ENCODE measurements at regions not wholly inside any gene's neighbourhood (a gene's known extent, or its start where the extent isn't known, plus 50 kb on each side); places are given as distances from the start of the nearest gene placed in this dataset.
A peak's percentile ranks its signal among the peaks of the same experiment; 100 is the strongest.

DNA sequence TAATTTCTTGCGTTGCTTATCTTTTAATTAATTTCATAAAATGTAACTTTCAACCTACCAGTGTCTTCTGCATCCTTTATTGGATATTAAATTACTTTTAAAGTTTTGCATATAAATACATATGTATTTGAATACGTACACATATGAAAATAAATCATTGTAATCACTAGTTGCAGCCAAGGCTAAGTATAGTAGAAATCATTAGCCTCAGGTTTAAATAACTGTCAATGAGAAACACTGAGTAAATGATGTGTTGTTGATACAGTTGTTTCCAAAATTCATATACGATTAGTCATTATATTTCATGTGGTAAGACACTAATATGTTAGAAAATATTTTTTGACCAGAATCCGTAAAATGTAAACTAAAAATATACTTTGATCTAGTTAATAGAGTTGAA lies 1267.1 kb upstream of the PCDH20 start:
- Histone ChIP-seq H3K27ac (ENCODE audit: low read depth in 1 of 3, low read length in 2 of 3) (no peak overlapping the region), H3K4me3 (ENCODE audit: low read depth in 1 of 3, low read length in 3 of 3) (no peak overlapping the region), H3K36me3 (ENCODE audit: control insufficient read depth in 3 of 3, insufficient read depth in 2 of 3, low read depth in 1 of 3, low read length in 3 of 3) (no peaks in the 10 kb centered on the region), H3K9me3 (ENCODE audit: control insufficient read depth in 2 of 2, insufficient read depth in 1 of 2, low read depth in 1 of 2, low read length in 1 of 2) (no peaks in the 10 kb centered on the region), H3K4me1 (ENCODE audit: control insufficient read depth in 3 of 3, insufficient read depth in 2 of 3, low read depth in 1 of 3, low read length in 2 of 3) (no peaks in the 10 kb centered on the region), H3K27me3 (ENCODE audit: control insufficient read depth in 3 of 3, insufficient read depth in 3 of 3, low read length in 3 of 3) (no peaks in the 10 kb centered on the region)
- DNase-seq (no peak), FAIRE-seq (peak; percentile 10)
- WGBS, 3 donors: 81 to 86% (median 85%) methylated on average over 4 of the region's 4 CpGs

DNA sequence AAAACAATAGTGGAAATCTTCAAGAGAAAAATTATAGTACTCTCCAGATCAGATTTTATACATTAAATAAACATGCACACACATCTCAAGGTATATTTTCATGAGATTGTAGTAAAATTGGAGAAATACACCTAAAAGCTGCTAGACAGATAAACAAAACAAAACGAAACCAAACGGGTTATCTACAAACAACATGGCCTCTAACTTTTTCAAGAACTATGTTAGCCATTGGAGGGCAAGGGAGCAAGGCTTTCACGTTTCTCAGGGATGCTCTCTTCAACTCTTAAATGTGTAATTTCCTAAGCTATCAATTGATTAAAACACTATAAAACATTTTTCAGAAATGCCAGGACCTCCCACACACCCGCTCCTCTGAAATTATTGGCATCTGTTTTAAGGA lies 1262.4 kb upstream of the PCDH20 start:
- Histone ChIP-seq H3K36me3 (ENCODE audit: control insufficient read depth in 3 of 3, insufficient read depth in 2 of 3, low read depth in 1 of 3, low read length in 3 of 3) (no peaks in the 10 kb centered on the region), H3K4me1 (ENCODE audit: control insufficient read depth in 3 of 3, insufficient read depth in 2 of 3, low read depth in 1 of 3, low read length in 2 of 3) (no peaks in the 10 kb centered on the region), H3K27me3 (ENCODE audit: control insufficient read depth in 3 of 3, insufficient read depth in 3 of 3, low read length in 3 of 3) (no peaks in the 10 kb centered on the region), H3K9me3 (ENCODE audit: control insufficient read depth in 2 of 2, insufficient read depth in 1 of 2, low read depth in 1 of 2, low read length in 1 of 2) (no peaks in the 10 kb centered on the region), H3K4me3 (ENCODE audit: low read depth in 1 of 3, low read length in 3 of 3) (no peak overlapping the region), H3K27ac (ENCODE audit: low read depth in 1 of 3, low read length in 2 of 3) (no peak overlapping the region)
- DNase-seq: no peak
- WGBS, 3 donors: 48 to 62% (median 48%) methylated on average over 4 of the region's 4 CpGs
- no peak for FAIRE-seq

GRCh38 chr13:62663767-62664166 lies 1248.1 kb upstream of the PCDH20 start:
- Histone ChIP-seq H3K27me3 (ENCODE audit: control insufficient read depth in 3 of 3, insufficient read depth in 3 of 3, low read length in 3 of 3) (no peaks in the 10 kb centered on the region), H3K4me3 (ENCODE audit: low read depth in 1 of 3, low read length in 3 of 3) (no peak overlapping the region), H3K9me3 (ENCODE audit: control insufficient read depth in 2 of 2, insufficient read depth in 1 of 2, low read depth in 1 of 2, low read length in 1 of 2) (no peaks in the 10 kb centered on the region), H3K36me3 (ENCODE audit: control insufficient read depth in 3 of 3, insufficient read depth in 2 of 3, low read depth in 1 of 3, low read length in 3 of 3) (no peaks in the 10 kb centered on the region), H3K4me1 (ENCODE audit: control insufficient read depth in 3 of 3, insufficient read depth in 2 of 3, low read depth in 1 of 3, low read length in 2 of 3) (no peaks in the 10 kb centered on the region), H3K27ac (ENCODE audit: low read depth in 1 of 3, low read length in 2 of 3) (no peak overlapping the region)
- no peak for FAIRE-seq
- no peak for DNase-seq
- WGBS, 3 donors: 72 to 84% (median 82%) methylated on average over 1 of the region's 1 CpG

DNA sequence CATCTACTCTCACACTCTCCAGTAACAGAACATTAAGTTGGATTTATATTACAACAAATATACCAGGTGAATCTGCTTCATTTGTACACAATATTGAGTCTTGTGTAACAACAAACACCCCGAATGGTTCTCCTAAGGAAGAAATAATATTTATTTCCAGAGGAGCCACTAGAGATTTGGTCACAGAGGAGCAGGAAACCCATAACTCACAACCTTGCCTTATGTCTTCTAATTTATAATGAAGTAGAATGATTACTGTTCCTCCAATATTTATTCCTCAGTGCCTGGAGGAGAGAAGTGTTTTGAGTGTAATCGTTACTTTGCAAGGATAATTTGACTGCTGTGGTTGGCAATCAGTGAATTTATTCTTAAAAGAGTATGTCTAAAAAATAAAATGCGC lies 1243.7 kb upstream of the PCDH20 start:
- Histone ChIP-seq H3K9me3 (ENCODE audit: control insufficient read depth in 2 of 2, insufficient read depth in 1 of 2, low read depth in 1 of 2, low read length in 1 of 2) (no peaks in the 10 kb centered on the region), H3K36me3 (ENCODE audit: control insufficient read depth in 3 of 3, insufficient read depth in 2 of 3, low read depth in 1 of 3, low read length in 3 of 3) (no peaks in the 10 kb centered on the region), H3K27me3 (ENCODE audit: control insufficient read depth in 3 of 3, insufficient read depth in 3 of 3, low read length in 3 of 3) (no peaks in the 10 kb centered on the region), H3K4me1 (ENCODE audit: control insufficient read depth in 3 of 3, insufficient read depth in 2 of 3, low read depth in 1 of 3, low read length in 2 of 3) (no peaks in the 10 kb centered on the region), H3K27ac (ENCODE audit: low read depth in 1 of 3, low read length in 2 of 3) (no peak overlapping the region), H3K4me3 (ENCODE audit: low read depth in 1 of 3, low read length in 3 of 3) (no peak overlapping the region)
- no peak for DNase-seq
- 46 to 66% (median 55%) methylated on average over 3 of the region's 3 CpGs for WGBS, 3 donors
- FAIRE-seq: no peak

DNA sequence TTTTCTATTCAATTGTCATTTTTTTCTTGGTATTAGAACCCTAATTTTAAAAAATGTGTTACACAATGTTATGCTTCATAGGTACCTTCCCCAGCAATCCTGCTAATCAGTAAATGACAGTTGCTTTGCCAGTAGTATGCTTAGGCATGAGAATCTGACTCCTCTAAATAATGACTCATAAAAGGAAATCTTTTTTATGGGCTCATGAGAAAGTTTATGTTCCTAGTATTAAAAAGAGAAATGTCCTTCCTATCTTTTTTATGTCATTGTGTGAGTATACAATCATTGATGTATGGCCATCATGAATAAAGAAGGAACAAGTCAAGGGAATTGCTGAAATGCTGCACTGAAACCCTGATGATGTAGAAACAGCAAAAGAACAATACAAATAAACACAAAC lies 1237.7 kb upstream of the PCDH20 start:
- H3K36me3 ChIP-seq (ENCODE audit: control insufficient read depth in 3 of 3, insufficient read depth in 2 of 3, low read depth in 1 of 3, low read length in 3 of 3): no peaks in the 10 kb centered on the region
- H3K9me3 ChIP-seq (ENCODE audit: control insufficient read depth in 2 of 2, insufficient read depth in 1 of 2, low read depth in 1 of 2, low read length in 1 of 2): no peaks in the 10 kb centered on the region
- no peak overlapping the region for H3K4me3 ChIP-seq (ENCODE audit: low read depth in 1 of 3, low read length in 3 of 3)
- no peak for DNase-seq
- H3K4me1 ChIP-seq (ENCODE audit: control insufficient read depth in 3 of 3, insufficient read depth in 2 of 3, low read depth in 1 of 3, low read length in 2 of 3): no peaks in the 10 kb centered on the region
- FAIRE-seq: no peak
- no peaks in the 10 kb centered on the region for H3K27me3 ChIP-seq (ENCODE audit: control insufficient read depth in 3 of 3, insufficient read depth in 3 of 3, low read length in 3 of 3)
- no peak overlapping the region for H3K27ac ChIP-seq (ENCODE audit: low read depth in 1 of 3, low read length in 2 of 3)

GRCh38 chr13:62643799-62644524 lies 1228.3 kb upstream of the PCDH20 start:
- H3K4me1 ChIP-seq (ENCODE audit: control insufficient read depth in 3 of 3, insufficient read depth in 2 of 3, low read depth in 1 of 3, low read length in 2 of 3): no peaks in the 10 kb centered on the region
- 85 to 91% (median 87%) methylated on average over 2 of the region's 2 CpGs for WGBS, 3 donors
- no peak overlapping the region for H3K4me3 ChIP-seq (ENCODE audit: low read depth in 1 of 3, low read length in 3 of 3)
- H3K27me3 ChIP-seq (ENCODE audit: control insufficient read depth in 3 of 3, insufficient read depth in 3 of 3, low read length in 3 of 3): no peaks in the 10 kb centered on the region
- H3K9me3 ChIP-seq (ENCODE audit: control insufficient read depth in 2 of 2, insufficient read depth in 1 of 2, low read depth in 1 of 2, low read length in 1 of 2): no peaks in the 10 kb centered on the region
- no peaks in the 10 kb centered on the region for H3K36me3 ChIP-seq (ENCODE audit: control insufficient read depth in 3 of 3, insufficient read depth in 2 of 3, low read depth in 1 of 3, low read length in 3 of 3)
- no peak for FAIRE-seq
- H3K27ac ChIP-seq (ENCODE audit: low read depth in 1 of 3, low read length in 2 of 3): no peak overlapping the region
- no peak for DNase-seq

DNA sequence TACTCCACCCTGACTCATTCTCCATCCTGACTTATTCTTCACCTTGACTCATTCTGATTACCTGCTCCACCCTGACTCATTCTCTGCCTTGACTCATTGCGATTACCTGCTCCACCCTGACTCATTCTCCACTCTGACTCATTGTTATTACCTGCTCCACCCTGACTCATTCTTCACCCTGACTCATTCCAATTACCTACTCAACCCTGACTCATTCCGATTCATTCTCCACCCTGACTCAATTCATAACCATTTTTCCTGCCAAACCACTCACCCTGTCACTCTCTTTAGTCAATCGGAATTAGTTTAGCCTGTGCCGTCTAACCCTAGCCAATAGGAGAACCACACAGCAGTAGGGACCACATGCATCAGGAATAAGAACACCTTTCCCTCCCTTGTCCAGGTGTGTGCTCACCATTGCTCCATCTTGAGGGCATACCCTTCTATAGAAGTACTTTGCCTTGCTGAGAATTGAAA lies 1227.4 kb upstream of the PCDH20 start:
- 53 to 75% (median 60%) methylated on average over 4 of the region's 4 CpGs for WGBS, 3 donors
- no peak overlapping the region for H3K4me3 ChIP-seq (ENCODE audit: low read depth in 1 of 3, low read length in 3 of 3)
- DNase-seq (peak in 1 of 2 donors; percentile 35), FAIRE-seq (no peak)
- H3K36me3 ChIP-seq (ENCODE audit: control insufficient read depth in 3 of 3, insufficient read depth in 2 of 3, low read depth in 1 of 3, low read length in 3 of 3): no peaks in the 10 kb centered on the region
- H3K27ac ChIP-seq (ENCODE audit: low read depth in 1 of 3, low read length in 2 of 3): no peak overlapping the region
- H3K4me1 ChIP-seq (ENCODE audit: control insufficient read depth in 3 of 3, insufficient read depth in 2 of 3, low read depth in 1 of 3, low read length in 2 of 3): no peaks in the 10 kb centered on the region
- no peaks in the 10 kb centered on the region for H3K9me3 ChIP-seq (ENCODE audit: control insufficient read depth in 2 of 2, insufficient read depth in 1 of 2, low read depth in 1 of 2, low read length in 1 of 2)
- no peaks in the 10 kb centered on the region for H3K27me3 ChIP-seq (ENCODE audit: control insufficient read depth in 3 of 3, insufficient read depth in 3 of 3, low read length in 3 of 3)

- H3K9me3 ChIP-seq (ENCODE audit: control insufficient read depth in 2 of 2, insufficient read depth in 1 of 2, low read depth in 1 of 2, low read length in 1 of 2): no peaks in the 10 kb centered on the region
- no peak for FAIRE-seq
- H3K27ac ChIP-seq (ENCODE audit: low read depth in 1 of 3, low read length in 2 of 3): no peak overlapping the region
- no peaks in the 10 kb centered on the region for H3K36me3 ChIP-seq (ENCODE audit: control insufficient read depth in 3 of 3, insufficient read depth in 2 of 3, low read depth in 1 of 3, low read length in 3 of 3)
- DNase-seq: no peak
- no peaks in the 10 kb centered on the region for H3K4me1 ChIP-seq (ENCODE audit: control insufficient read depth in 3 of 3, insufficient read depth in 2 of 3, low read depth in 1 of 3, low read length in 2 of 3)
- H3K27me3 ChIP-seq (ENCODE audit: control insufficient read depth in 3 of 3, insufficient read depth in 3 of 3, low read length in 3 of 3): no peaks in the 10 kb centered on the region
- no peak overlapping the region for H3K4me3 ChIP-seq (ENCODE audit: low read depth in 1 of 3, low read length in 3 of 3)
Measured at GRCh38 chr13:62635161-62635560, 1219.5 kb upstream of the PCDH20 start.

DNA sequence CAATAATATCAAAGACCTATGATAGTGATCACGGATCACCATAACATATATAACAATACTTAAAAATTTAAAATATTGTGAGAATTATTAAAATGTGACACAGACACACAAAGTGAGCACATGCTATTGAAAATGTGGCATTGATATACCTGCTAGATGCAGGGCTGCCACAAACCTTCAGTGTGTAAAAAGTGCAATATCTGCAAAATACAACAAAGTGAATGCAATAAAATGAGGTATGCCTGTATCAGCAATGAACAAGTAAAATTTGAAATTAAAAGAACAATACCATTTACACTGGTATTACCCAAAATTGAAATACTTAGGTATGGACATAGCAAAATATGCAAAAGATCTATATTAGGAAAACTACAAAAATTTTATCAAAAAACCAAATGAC lies 1217.8 kb upstream of the PCDH20 start:
- DNase-seq: no peak
- FAIRE-seq: no peak
- H3K4me1 ChIP-seq (ENCODE audit: control insufficient read depth in 3 of 3, insufficient read depth in 2 of 3, low read depth in 1 of 3, low read length in 2 of 3): no peaks in the 10 kb centered on the region
- no peaks in the 10 kb centered on the region for H3K36me3 ChIP-seq (ENCODE audit: control insufficient read depth in 3 of 3, insufficient read depth in 2 of 3, low read depth in 1 of 3, low read length in 3 of 3)
- no peaks in the 10 kb centered on the region for H3K9me3 ChIP-seq (ENCODE audit: control insufficient read depth in 2 of 2, insufficient read depth in 1 of 2, low read depth in 1 of 2, low read length in 1 of 2)
- 89 to 90% (median 90%) methylated on average over 1 of the region's 1 CpG for WGBS, 3 donors
- H3K4me3 ChIP-seq (ENCODE audit: low read depth in 1 of 3, low read length in 3 of 3): no peak overlapping the region
- no peaks in the 10 kb centered on the region for H3K27me3 ChIP-seq (ENCODE audit: control insufficient read depth in 3 of 3, insufficient read depth in 3 of 3, low read length in 3 of 3)
- no peak overlapping the region for H3K27ac ChIP-seq (ENCODE audit: low read depth in 1 of 3, low read length in 2 of 3)
